SH-SY5Y (cell line): ENCODE measurements at regions not wholly inside any gene's neighbourhood (a gene's known extent, or its start where the extent isn't known, plus 50 kb on each side); places are given as distances from the start of the nearest gene placed in this dataset.

Source experiments
- GATA2 ChIP-seq: IDR thresholded peaks from 2 replicates; pipeline ENCODE4 v1.6.1; 2011; ENCODE audit warnings: mild to moderate bottlenecking, low read depth, low read length
- GATA3 ChIP-seq: IDR thresholded peaks from 2 replicates; pipeline ENCODE4 v1.6.1; 2011; ENCODE audit warnings: low read depth, mild to moderate bottlenecking, low read length, moderate library complexity

- TF ChIP-seq GATA2 (no peak), GATA3 (no peak)
Observed at GRCh38 chr1:192937128-192937527, 122.0 kb downstream of the UCHL5 start.
